HG02970 (cell line): ENCODE measurements at regions not wholly inside any gene's neighbourhood (a gene's known extent, or its start where the extent isn't known, plus 50 kb on each side); places are given as distances from the start of the nearest gene placed in this dataset.
"Not testable (repeated sequence)": the region's sequence is repeated elsewhere in the genome, so short reads cannot be mapped to it uniquely, and the experiment has no call there.

Experiments used
- ATAC-seq: cut with Tn5 transposase; IDR thresholded peaks from one replicate; pipeline ENCODE4 v1.9.1; 2021; ENCODE audit warnings: mild to moderate bottlenecking, moderate library complexity, moderate number of reproducible peaks; ENCODE audit not compliant: unreplicated experiment, low FRiP score

GRCh38 chr3:514192-514591, 317.6 kb downstream of the CHL1 start:
- ATAC-seq = no peak

GRCh38 chr3:519026-519425, 322.5 kb downstream of the CHL1 start:
- ATAC-seq = no peak

GRCh38 chr3:522888-523287, 326.3 kb downstream of the CHL1 start:
- no peak for ATAC-seq

GRCh38 chr3:525415-525814, 328.9 kb downstream of the CHL1 start:
- ATAC-seq = no peak

GRCh38 chr3:535566-536416, 339.2 kb downstream of the CHL1 start:
- ATAC-seq = peak; percentile 89

- ATAC-seq = peak; percentile 18
Measured at GRCh38 chr3:536417-536813, 339.9 kb downstream of the CHL1 start.

GRCh38 chr3:541062-541801, 344.7 kb downstream of the CHL1 start:
- no peak for ATAC-seq

- no peak for ATAC-seq
Measured at GRCh38 chr3:542021-542420, 345.5 kb downstream of the CHL1 start.

- no peak for ATAC-seq
Measured at GRCh38 chr3:549636-550035, 353.1 kb downstream of the CHL1 start.

GRCh38 chr3:550471-550870, 353.9 kb downstream of the CHL1 start:
- ATAC-seq = no peak

- peak; percentile 96 for ATAC-seq
Measured at GRCh38 chr3:557972-558371, 361.4 kb downstream of the CHL1 start.

GRCh38 chr3:567488-568185, 371.1 kb downstream of the CHL1 start:
- ATAC-seq = no peak

- ATAC-seq = not testable (repeated sequence)
Measured at GRCh38 chr3:579529-579928, 383.0 kb downstream of the CHL1 start.

GRCh38 chr3:589066-589465, 392.5 kb downstream of the CHL1 start:
- not testable (repeated sequence) for ATAC-seq

- peak; percentile 45 for ATAC-seq
Measured at GRCh38 chr3:597304-597703, 400.7 kb downstream of the CHL1 start.

- not testable (repeated sequence) for ATAC-seq
Measured at GRCh38 chr3:597746-598145, 401.2 kb downstream of the CHL1 start.

GRCh38 chr3:607480-607879, 410.9 kb downstream of the CHL1 start:
- ATAC-seq = not testable (repeated sequence)

- ATAC-seq = no peak
Measured at GRCh38 chr3:621714-622113, 425.2 kb downstream of the CHL1 start.

- ATAC-seq = no peak
Measured at GRCh38 chr3:622314-622713, 425.8 kb downstream of the CHL1 start.

GRCh38 chr3:623914-624545, 427.5 kb downstream of the CHL1 start:
- no peak for ATAC-seq
